Fibroblast of villous mesenchyme (primary cell): ENCODE measurements at regions not wholly inside any gene's neighbourhood (a gene's known extent, or its start where the extent isn't known, plus 50 kb on each side); places are given as distances from the start of the nearest gene placed in this dataset.

Experiments used
- DNase-seq: peaks from one replicate; pipeline ENCODE4 v3.0.0-alpha.2; 2010; ENCODE audit warnings: low read depth
- H3K4me3 ChIP-seq: 2 replicates; pipeline ENCODE4 v1.5.1; 2011; ENCODE audit warnings: low read depth, mild to moderate bottlenecking, low read length
- CTCF ChIP-seq: IDR thresholded peaks from 2 replicates; pipeline ENCODE4 v1.5.1; 2012; ENCODE audit warnings: low read depth, mild to moderate bottlenecking, low read length; ENCODE audit not compliant: insufficient read depth

- no peak for DNase-seq
- no peak overlapping the region for H3K4me3 ChIP-seq
- no peak for TF ChIP-seq CTCF
These were observed 186.5 kb downstream of the NHLRC3 start for GRCh38 chr13:39224671-39225240.

GRCh38 chr13:39225860-39226259 lies 187.6 kb downstream of the NHLRC3 start:
- no peak for TF ChIP-seq CTCF

GRCh38 chr13:39226359-39226758 lies 188.1 kb downstream of the NHLRC3 start:
- DNase-seq = no peak
- no peak for TF ChIP-seq CTCF
- no peak overlapping the region for H3K4me3 ChIP-seq

More at GRCh38 chr13:39225860-39226259, 187.6 kb downstream of the NHLRC3 start:
- DNase-seq = no peak
- H3K4me3 ChIP-seq = no peak overlapping the region

- no peak for TF ChIP-seq CTCF
- H3K4me3 ChIP-seq = no peak overlapping the region
- no peak for DNase-seq
These were observed 194.2 kb downstream of the NHLRC3 start for GRCh38 chr13:39232401-39232980.

- TF ChIP-seq CTCF = no peak
- no peak overlapping the region for H3K4me3 ChIP-seq
- no peak for DNase-seq
These were observed 194.7 kb downstream of the NHLRC3 start for GRCh38 chr13:39232999-39233398.

GRCh38 chr13:39233519-39233918 lies 195.3 kb downstream of the NHLRC3 start:
- H3K4me3 ChIP-seq = no peak overlapping the region
- no peak for TF ChIP-seq CTCF

More at GRCh38 chr13:39233519-39233918, 195.3 kb downstream of the NHLRC3 start:
- no peak for DNase-seq
